A549 (cell line): ENCODE measurements at regions not wholly inside any gene's neighbourhood (a gene's known extent, or its start where the extent isn't known, plus 50 kb on each side); places are given as distances from the start of the nearest gene placed in this dataset.
"Not testable (repeated sequence)": the region's sequence is repeated elsewhere in the genome, so short reads cannot be mapped to it uniquely, and the experiment has no call there.

Source experiments
- ATAC-seq, 2 experiments: fragments of 200-7000 bp in 1 of 2; fragments of >200 bp in 1 of 2; cut with Nextera tagmentation in 1 of 2; cut with Tn5 transposase in 1 of 2; 3 replicates each; pipeline versions ENCODE4 v1.8.0 to v1.9.1; 2018 to 2020; ENCODE audit warnings: mild to moderate bottlenecking in 1 of 2, moderate library complexity in 1 of 2
- CTCF ChIA-PET: fragments of 300-600 bp; sonication (Branson Sonifier 250); formaldehyde crosslinking; extraction: SDS; loops from one replicate; lab custom pipeline; 2021; ENCODE audit warnings: antibody characterized with exemption, inconsistent platforms; lab: Yijun Ruan, JAX
- POLR2A ChIA-PET: fragments of 350-600 bp; formaldehyde crosslinking; extraction: SDS; loops from one replicate; lab custom pipeline; 2021; ENCODE audit warnings: antibody characterized with exemption, inconsistent platforms; lab: Yijun Ruan, JAX
- DNase-seq, 2 experiments: peaks; one replicate each; pipeline versions ENCODE4 v3.0.0 to v3.0.0-alpha.2; 2011 to 2016; ENCODE audit warnings: low read depth in 1 of 2, low spot score in 1 of 2
- FAIRE-seq: peaks from 2 replicates; lab custom pipeline; 2011; peaks lifted over from hg19 to GRCh38; lab: Jason Lieb, UNC
- H3K27ac ChIP-seq, 2 experiments: fragments of >200 bp; sonication (Bioruptor Twin); formaldehyde crosslinking; 3 replicates each; pipeline ENCODE4 v1.5.1; 2016 to 2017
- H3K4me1 ChIP-seq: fragments of >200 bp; sonication (Bioruptor Twin); formaldehyde crosslinking; 3 replicates; pipeline ENCODE4 v1.6.1; 2016
- H3K4me2 ChIP-seq: fragments of >200 bp; sonication (Bioruptor Twin); formaldehyde crosslinking; 3 replicates; pipeline ENCODE4 v1.6.1; 2016
- H3K4me3 ChIP-seq: fragments of >200 bp; sonication (Bioruptor Twin); formaldehyde crosslinking; 3 replicates; pipeline ENCODE4 v1.5.1; 2016
- H3K9me3 ChIP-seq: fragments of >200 bp; sonication (Bioruptor Twin); formaldehyde crosslinking; 3 replicates; pipeline ENCODE4 v1.6.1; 2016
- CTCF ChIP-seq: fragments of >200 bp; sonication (Bioruptor Twin); formaldehyde crosslinking; IDR thresholded peaks from 3 replicates; pipeline ENCODE4 v1.5.1; 2016
- EHMT2 ChIP-seq: fragments of 200-600 bp; sonication (generic); IDR thresholded peaks from 2 replicates; pipeline ENCODE4 v1.6.1; 2016; ENCODE audit warnings: antibody characterized with exemption, low read depth, mild to moderate bottlenecking, moderate library complexity
- ELK1 ChIP-seq: fragments of 150-350 bp; IDR thresholded peaks from 2 replicates; pipeline ENCODE4 v1.6.1; 2014; ENCODE audit warnings: low read depth, mild to moderate bottlenecking, low read length
- EP300 ChIP-seq, 2 experiments: fragments of >200 bp; sonication (Bioruptor Twin); formaldehyde crosslinking; IDR thresholded peaks; 2 replicates in 1 of 2; 3 replicates in 1 of 2; pipeline ENCODE4 v1.6.1; 2016 to 2017
- FOSL2 ChIP-seq, 2 experiments: fragments of 450-650 bp in 1 of 2; fragments of >200 bp in 1 of 2; sonication (Bioruptor Twin) in 1 of 2; formaldehyde crosslinking; IDR thresholded peaks; 2 replicates each; pipeline versions ENCODE4 v1.5.0 to v1.6.1; 2016 to 2020; ENCODE audit warnings: mild to moderate bottlenecking in 1 of 2, moderate library complexity in 1 of 2
- HES2 ChIP-seq: fragments of >200 bp; sonication (Bioruptor Twin); formaldehyde crosslinking; IDR thresholded peaks from 2 replicates; pipeline ENCODE4 v1.6.1; 2016
- HMGXB4 ChIP-seq: fragments of 250-450 bp; sonication (Bioruptor Pico); IDR thresholded peaks from 2 replicates; pipeline ENCODE4 v1.5.0; 2021; ENCODE audit warnings: mild to moderate bottlenecking, moderate library complexity, borderline replicate concordance
- KDM5A ChIP-seq: fragments of 200-600 bp; sonication (generic); IDR thresholded peaks from 2 replicates; pipeline ENCODE4 v1.6.1; 2016; ENCODE audit warnings: antibody characterized with exemption, mild to moderate bottlenecking
- MAFK ChIP-seq: fragments of 450-650 bp; IDR thresholded peaks from 2 replicates; pipeline ENCODE4 v1.6.1; 2014; ENCODE audit not compliant: partially characterized antibody
- MAX ChIP-seq: IDR thresholded peaks from 2 replicates; pipeline ENCODE4 v1.6.1; 2012
- NR3C1 ChIP-seq: fragments of >200 bp; sonication (Bioruptor Twin); formaldehyde crosslinking; IDR thresholded peaks from 3 replicates; pipeline ENCODE4 v1.6.1; 2017
- PBX3 ChIP-seq: IDR thresholded peaks from 2 replicates; pipeline ENCODE4 v1.6.1; 2012
- POLR2A ChIP-seq: IDR thresholded peaks from 2 replicates; pipeline ENCODE4 v1.6.1; 2012; ENCODE audit warnings: mild to moderate bottlenecking, low read length
- RAD21 ChIP-seq, 2 experiments: fragments of >200 bp in 1 of 2; sonication (Bioruptor Twin) in 1 of 2; formaldehyde crosslinking in 1 of 2; IDR thresholded peaks in 1 of 2; conservative IDR thresholded peaks in 1 of 2; 2 replicates in 1 of 2; 3 replicates in 1 of 2; pipeline ENCODE4 v1.6.1; 2012 to 2018; ENCODE audit warnings: inconsistent platforms in 1 of 2
- RNF2 ChIP-seq: fragments of 200-600 bp; sonication (generic); IDR thresholded peaks from 2 replicates; pipeline ENCODE4 v1.6.1; 2016; ENCODE audit warnings: low read depth, mild to moderate bottlenecking, antibody characterized with exemption, moderate library complexity, borderline replicate concordance
- SMC3 ChIP-seq: fragments of >200 bp; sonication (Bioruptor Twin); formaldehyde crosslinking; IDR thresholded peaks from 3 replicates; pipeline ENCODE4 v1.6.1; 2018; ENCODE audit warnings: inconsistent platforms
- USF2 ChIP-seq: fragments of 450-650 bp; IDR thresholded peaks from 2 replicates; pipeline ENCODE4 v1.6.1; 2014; ENCODE audit warnings: antibody characterized with exemption
- ZC3H11A ChIP-seq: fragments of 450-650 bp; IDR thresholded peaks from 2 replicates; pipeline ENCODE4 v1.6.1; 2014; ENCODE audit warnings: antibody characterized with exemption, mild to moderate bottlenecking
- ZFP36 ChIP-seq: fragments of 450-650 bp; IDR thresholded peaks from 2 replicates; pipeline ENCODE4 v1.6.1; 2014; ENCODE audit warnings: borderline replicate concordance; ENCODE audit not compliant: partially characterized antibody
- ZNF302 ChIP-seq: fragments of 250-450 bp; sonication (Bioruptor Pico); IDR thresholded peaks from 2 replicates; pipeline ENCODE4 v1.9.0; 2021; ENCODE audit warnings: inconsistent platforms, mild to moderate bottlenecking, moderate library complexity
- WGBS: methylation state at CpG from one replicate; pipeline ENCODE4 v1.1.6; 2017; ENCODE audit errors: missing lambda C conversion rate; 5-methylcytosine and 5-hydroxymethylcytosine counted together

GRCh38 chr4:132227151-132227856 lies 921.8 kb upstream of the PCDH10 start:
- H3K9me3 ChIP-seq = no peaks in the 10 kb centered on the region
- WGBS = 58% methylated on average over 9 of the region's 9 CpGs
- TF ChIP-seq FOSL2 (IDR thresholded peaks at IDR 0.05) = no peak
- TF ChIP-seq FOSL2 (CRISPR knock-in tag; IDR thresholded peaks at IDR 0.05) = peak; percentile 18; the same call in 1 of the 2 replicates
- TF ChIP-seq EP300 (IDR thresholded peaks at IDR 0.05) = no peak
- DNase-seq (no peak), FAIRE-seq (no peak), ATAC-seq (peak; percentile 39 to 88; a peak in 3 of 6 replicates)
- ChIA-PET POLR2A (no interaction called here), CTCF (interaction anchor here (0.8 to 1.2 kb wide), 3 partner anchors 9 to 1137 kb away, joined by 3 to 5 read pairs (median 4); no protein-coding TSS in a partner anchor)
- no peak overlapping the region for H3K27ac ChIP-seq
- H3K4me3 ChIP-seq = peak overlapping the region; percentile 40
- no peaks in the 10 kb centered on the region for H3K4me1 ChIP-seq
- H3K4me2 ChIP-seq = peak overlapping the region; percentile 66

- 10% methylated on average over 9 of the region's 11 CpGs for WGBS
- POLR2A ChIA-PET = not testable (repeated sequence)
- TF ChIP-seq RAD21 (conservative IDR thresholded peaks at IDR 0.05 in 1 of 2, IDR thresholded peaks at IDR 0.05 in 1 of 2) (peak; percentile 71 to 73), CTCF (peak; percentile 50), SMC3 (peak; percentile 65)
- TF ChIP-seq, all 56 proteins: peak for 3; not testable (repeated sequence) for 53
- peak; percentile 1 to 62 for DNase-seq
- Histone ChIP-seq H3K4me3 (peak overlapping the region; percentile 40), H3K4me2 (peak overlapping the region; percentile 66)
- not testable (repeated sequence) for H3K4me1 ChIP-seq, H3K9me3 ChIP-seq, H3K27ac ChIP-seq, FAIRE-seq
- CTCF ChIA-PET = interaction anchor here (0.6 to 1.2 kb wide), 6 partner anchors 9 to 1140 kb away, joined by 3 to 5 read pairs (median 3); no protein-coding TSS in a partner anchor
- ATAC-seq = peak; percentile 80 to 97; a peak in 5 of 6 replicates
Measured at GRCh38 chr4:132227857-132228165, 921.3 kb upstream of the PCDH10 start.

GRCh38 chr4:132228676-132229075 lies 920.4 kb upstream of the PCDH10 start:
- POLR2A ChIA-PET = no interaction called here
- Histone ChIP-seq H3K4me3 (no peak overlapping the region), H3K27ac (no peak overlapping the region), H3K9me3 (no peaks in the 10 kb centered on the region), H3K4me1 (no peaks in the 10 kb centered on the region), H3K4me2 (no peak overlapping the region)
- ATAC-seq = no peak
- FAIRE-seq = no peak
- CTCF ChIA-PET = interaction anchor here (1.1 kb wide), 1 partner anchor 8 kb away, joined by 5 read pairs; no protein-coding TSS in a partner anchor
- TF ChIP-seq ZC3H11A = no peak
- no peak for TF ChIP-seq MAFK
- TF ChIP-seq MAX = no peak
- no peak for DNase-seq

- CTCF ChIA-PET = interaction anchor here (1.5 kb wide), 1 partner anchor 15 kb away, joined by 3 read pairs; no protein-coding TSS in a partner anchor
- no peak for FAIRE-seq
- WGBS = 30% methylated on average over 6 of the region's 6 CpGs
Measured at GRCh38 chr4:132230025-132230424, 919.1 kb upstream of the PCDH10 start.

GRCh38 chr4:132238697-132239096 lies 910.4 kb upstream of the PCDH10 start:
- POLR2A ChIA-PET = no interaction called here
- FAIRE-seq (no peak), ATAC-seq (no peak), DNase-seq (no peak)
- CTCF ChIA-PET = interaction anchor here (0.7 kb wide), 1 partner anchor 11 kb away, joined by 3 read pairs; no protein-coding TSS in a partner anchor
- Histone ChIP-seq H3K9me3 (no peaks in the 10 kb centered on the region), H3K4me2 (no peak overlapping the region), H3K4me3 (no peak overlapping the region), H3K4me1 (no peaks in the 10 kb centered on the region), H3K27ac (no peak overlapping the region)
- WGBS = 8% methylated on average over 1 of the region's 1 CpG
- TF ChIP-seq RNF2 (no peak), ELK1 (no peak), HMGXB4 (CRISPR knock-in tag) (no peak), EP300 (IDR thresholded peaks at IDR 0.05) (no peak), PBX3 (no peak), USF2 (no peak)

More at GRCh38 chr4:132230025-132230424, 919.1 kb upstream of the PCDH10 start:
- H3K27ac ChIP-seq = no peak overlapping the region
- no peak for ATAC-seq
- no peak overlapping the region for H3K4me2 ChIP-seq
- no peak for TF ChIP-seq ZNF302 (CRISPR knock-in tag)
- TF ChIP-seq HES2 = no peak
- TF ChIP-seq NR3C1 = no peak
- TF ChIP-seq POLR2A = no peak
- TF ChIP-seq EHMT2 = no peak
- TF ChIP-seq ZFP36 = no peak
- TF ChIP-seq KDM5A = no peak
- H3K4me1 ChIP-seq = no peaks in the 10 kb centered on the region
- DNase-seq = no peak
- H3K9me3 ChIP-seq = no peaks in the 10 kb centered on the region
- POLR2A ChIA-PET = no interaction called here
- no peak overlapping the region for H3K4me3 ChIP-seq
